HEK293 (cell line): ENCODE measurements at regions not wholly inside any gene's neighbourhood (a gene's known extent, or its start where the extent isn't known, plus 50 kb on each side); places are given as distances from the start of the nearest gene placed in this dataset.

Experiments used
- CTCF ChIA-PET: fragments of 350-600 bp; formaldehyde crosslinking; extraction: SDS; loops from one replicate; lab custom pipeline; 2021; ENCODE audit warnings: antibody characterized with exemption; lab: Yijun Ruan, JAX
- POLR2A ChIA-PET: fragments of 300-600 bp; formaldehyde crosslinking; extraction: SDS; loops from one replicate; lab custom pipeline; 2020; ENCODE audit warnings: antibody characterized with exemption, inconsistent platforms; lab: Yijun Ruan, JAX
- H3K27ac ChIP-seq: fragments of 200-500 bp; sonication (Bioruptor generic); 2 replicates; pipeline ENCODE4 v1.5.1; 2014; ENCODE audit warnings: low read depth, low read length, control low read depth, inconsistent platforms; ENCODE audit errors: extremely low read depth
- H3K36me3 ChIP-seq, 2 experiments: fragments of 200-500 bp in 1 of 2; sonication (Bioruptor generic) in 1 of 2; 1 replicate in 1 of 2; 2 replicates in 1 of 2; pipeline ENCODE4 v1.5.1; 2014 to 2017; ENCODE audit warnings: inconsistent platforms in 2 of 2, low read length in 2 of 2; ENCODE audit not compliant: control insufficient read depth in 2 of 2, insufficient read depth in 1 of 2
- H3K4me1 ChIP-seq: fragments of 200-500 bp; sonication (Bioruptor generic); 2 replicates; pipeline ENCODE4 v1.5.1; 2014; ENCODE audit warnings: mild to moderate bottlenecking, low read length, inconsistent platforms; ENCODE audit not compliant: control insufficient read depth, insufficient read depth
- H3K4me3 ChIP-seq: 2 replicates; pipeline ENCODE4 v1.5.1; 2011; ENCODE audit warnings: low read depth, mild to moderate bottlenecking, control low read depth, low read length, moderate library complexity
- H3K9me3 ChIP-seq: fragments of 200-500 bp; sonication (Bioruptor generic); 2 replicates; pipeline ENCODE4 v1.5.1; 2014; ENCODE audit warnings: low read depth, low read length, inconsistent platforms; ENCODE audit not compliant: control insufficient read depth, insufficient read depth
- GLI2 ChIP-seq: fragments of 450-650 bp; formaldehyde crosslinking; IDR thresholded peaks from 2 replicates; pipeline ENCODE4; 2017; ENCODE audit warnings: missing biosample characterization, missing genetic modification characterization, low read depth, borderline replicate concordance
- KLF10 ChIP-seq: fragments of 450-650 bp; IDR thresholded peaks from 2 replicates; pipeline ENCODE4 v1.5.1; 2018; ENCODE audit warnings: missing biosample characterization, mild to moderate bottlenecking, missing genetic modification characterization
- OVOL3 ChIP-seq: fragments of 450-650 bp; formaldehyde crosslinking; IDR thresholded peaks from 2 replicates; pipeline ENCODE4 v1.5.1; 2016; ENCODE audit warnings: missing biosample characterization, missing genetic modification characterization
- PRDM1 ChIP-seq: fragments of 450-650 bp; formaldehyde crosslinking; IDR thresholded peaks from 2 replicates; pipeline ENCODE4; 2016; ENCODE audit warnings: missing biosample characterization, missing genetic modification characterization
- SALL2 ChIP-seq: fragments of 450-650 bp; formaldehyde crosslinking; IDR thresholded peaks from 2 replicates; pipeline ENCODE4 v1.5.0; 2017; ENCODE audit warnings: missing biosample characterization, mild to moderate bottlenecking, missing genetic modification characterization, borderline replicate concordance
- SP7 ChIP-seq: fragments of 450-650 bp; formaldehyde crosslinking; IDR thresholded peaks from 2 replicates; pipeline ENCODE4 v1.5.1; 2016; ENCODE audit warnings: missing biosample characterization, missing genetic modification characterization
- ZBTB20 ChIP-seq: fragments of 450-650 bp; formaldehyde crosslinking; IDR thresholded peaks from 2 replicates; pipeline ENCODE4 v1.5.1; 2016; ENCODE audit warnings: missing biosample characterization, missing genetic modification characterization
- ZNF10 ChIP-seq: fragments of 450-650 bp; formaldehyde crosslinking; IDR thresholded peaks from 2 replicates; pipeline ENCODE4 v1.5.1; 2017; ENCODE audit warnings: missing biosample characterization, missing genetic modification characterization
- ZNF140 ChIP-seq: fragments of 450-650 bp; formaldehyde crosslinking; IDR thresholded peaks from 2 replicates; pipeline ENCODE4 v1.5.1; 2016; ENCODE audit warnings: missing biosample characterization, missing genetic modification characterization
- ZNF19 ChIP-seq: fragments of 450-650 bp; formaldehyde crosslinking; IDR thresholded peaks from 2 replicates; pipeline ENCODE4; 2016; ENCODE audit warnings: missing biosample characterization, missing genetic modification characterization, low read depth
- ZNF501 ChIP-seq: fragments of 450-650 bp; formaldehyde crosslinking; IDR thresholded peaks from 2 replicates; pipeline ENCODE4 v1.5.1; 2016; ENCODE audit warnings: missing biosample characterization, missing genetic modification characterization
- ZNF623 ChIP-seq: fragments of 450-650 bp; formaldehyde crosslinking; IDR thresholded peaks from 2 replicates; pipeline ENCODE4 v1.5.1; 2016; ENCODE audit warnings: missing biosample characterization, missing genetic modification characterization
- ZNF660 ChIP-seq: fragments of 450-650 bp; IDR thresholded peaks from 2 replicates; pipeline ENCODE4 v1.5.1; 2018; ENCODE audit warnings: missing biosample characterization, mild to moderate bottlenecking, missing genetic modification characterization
- ZNF707 ChIP-seq: fragments of 450-650 bp; formaldehyde crosslinking; IDR thresholded peaks from 2 replicates; pipeline ENCODE4 v1.5.1; 2016; ENCODE audit warnings: missing biosample characterization, missing genetic modification characterization
- TF ChIP-seq, protein P1 (sequence below): fragments of 450-650 bp; formaldehyde crosslinking; IDR thresholded peaks from 2 replicates; pipeline ENCODE4 v1.5.1; 2016; ENCODE audit warnings: missing biosample characterization, missing genetic modification characterization
- TF ChIP-seq, protein P2 (sequence below): fragments of 450-650 bp; IDR thresholded peaks from 2 replicates; pipeline ENCODE4 v1.5.1; 2018; ENCODE audit warnings: missing biosample characterization, mild to moderate bottlenecking, missing genetic modification characterization
- TF ChIP-seq, protein P3 (sequence below): fragments of 450-650 bp; formaldehyde crosslinking; IDR thresholded peaks from 2 replicates; pipeline ENCODE4 v1.5.1; 2016; ENCODE audit warnings: missing biosample characterization, missing genetic modification characterization
- TF ChIP-seq, protein P4 (sequence below): fragments of 450-650 bp; formaldehyde crosslinking; IDR thresholded peaks from 2 replicates; pipeline ENCODE4 v1.5.1; 2016; ENCODE audit warnings: missing biosample characterization, missing genetic modification characterization
- TF ChIP-seq, protein P5 (sequence below): fragments of 450-650 bp; formaldehyde crosslinking; IDR thresholded peaks from 2 replicates; pipeline ENCODE4 v1.5.1; 2016; ENCODE audit warnings: missing biosample characterization, missing genetic modification characterization

DNA sequence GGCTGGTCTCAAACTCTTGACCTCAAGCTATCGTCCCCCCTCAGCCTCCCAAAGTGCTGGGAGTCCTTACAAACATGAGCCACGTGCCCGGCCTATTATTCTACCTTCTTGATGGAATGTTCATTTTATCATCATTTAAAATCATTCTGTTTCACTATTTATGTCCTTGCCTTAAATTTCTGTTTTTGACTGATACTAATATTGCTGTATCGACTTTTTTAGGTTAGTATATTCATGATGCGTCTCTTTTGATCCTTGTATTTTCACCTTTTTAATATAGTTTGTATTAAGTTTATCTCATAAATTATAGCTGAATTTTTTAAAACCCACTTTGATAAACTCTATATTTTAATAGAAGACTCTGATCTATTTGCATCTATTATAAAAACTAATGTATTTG lies 98.4 kb upstream of the STXBP5 start (continued):
- no peak for TF ChIP-seq GLI2
- TF ChIP-seq SP7, result no peak
- TF ChIP-seq, protein P1, sequence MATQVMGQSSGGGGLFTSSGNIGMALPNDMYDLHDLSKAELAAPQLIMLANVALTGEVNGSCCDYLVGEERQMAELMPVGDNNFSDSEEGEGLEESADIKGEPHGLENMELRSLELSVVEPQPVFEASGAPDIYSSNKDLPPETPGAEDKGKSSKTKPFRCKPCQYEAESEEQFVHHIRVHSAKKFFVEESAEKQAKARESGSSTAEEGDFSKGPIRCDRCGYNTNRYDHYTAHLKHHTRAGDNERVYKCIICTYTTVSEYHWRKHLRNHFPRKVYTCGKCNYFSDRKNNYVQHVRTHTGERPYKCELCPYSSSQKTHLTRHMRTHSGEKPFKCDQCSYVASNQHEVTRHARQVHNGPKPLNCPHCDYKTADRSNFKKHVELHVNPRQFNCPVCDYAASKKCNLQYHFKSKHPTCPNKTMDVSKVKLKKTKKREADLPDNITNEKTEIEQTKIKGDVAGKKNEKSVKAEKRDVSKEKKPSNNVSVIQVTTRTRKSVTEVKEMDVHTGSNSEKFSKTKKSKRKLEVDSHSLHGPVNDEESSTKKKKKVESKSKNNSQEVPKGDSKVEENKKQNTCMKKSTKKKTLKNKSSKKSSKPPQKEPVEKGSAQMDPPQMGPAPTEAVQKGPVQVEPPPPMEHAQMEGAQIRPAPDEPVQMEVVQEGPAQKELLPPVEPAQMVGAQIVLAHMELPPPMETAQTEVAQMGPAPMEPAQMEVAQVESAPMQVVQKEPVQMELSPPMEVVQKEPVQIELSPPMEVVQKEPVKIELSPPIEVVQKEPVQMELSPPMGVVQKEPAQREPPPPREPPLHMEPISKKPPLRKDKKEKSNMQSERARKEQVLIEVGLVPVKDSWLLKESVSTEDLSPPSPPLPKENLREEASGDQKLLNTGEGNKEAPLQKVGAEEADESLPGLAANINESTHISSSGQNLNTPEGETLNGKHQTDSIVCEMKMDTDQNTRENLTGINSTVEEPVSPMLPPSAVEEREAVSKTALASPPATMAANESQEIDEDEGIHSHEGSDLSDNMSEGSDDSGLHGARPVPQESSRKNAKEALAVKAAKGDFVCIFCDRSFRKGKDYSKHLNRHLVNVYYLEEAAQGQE, result no peak
- TF ChIP-seq ZNF660, result no peak
- TF ChIP-seq, protein P2, sequence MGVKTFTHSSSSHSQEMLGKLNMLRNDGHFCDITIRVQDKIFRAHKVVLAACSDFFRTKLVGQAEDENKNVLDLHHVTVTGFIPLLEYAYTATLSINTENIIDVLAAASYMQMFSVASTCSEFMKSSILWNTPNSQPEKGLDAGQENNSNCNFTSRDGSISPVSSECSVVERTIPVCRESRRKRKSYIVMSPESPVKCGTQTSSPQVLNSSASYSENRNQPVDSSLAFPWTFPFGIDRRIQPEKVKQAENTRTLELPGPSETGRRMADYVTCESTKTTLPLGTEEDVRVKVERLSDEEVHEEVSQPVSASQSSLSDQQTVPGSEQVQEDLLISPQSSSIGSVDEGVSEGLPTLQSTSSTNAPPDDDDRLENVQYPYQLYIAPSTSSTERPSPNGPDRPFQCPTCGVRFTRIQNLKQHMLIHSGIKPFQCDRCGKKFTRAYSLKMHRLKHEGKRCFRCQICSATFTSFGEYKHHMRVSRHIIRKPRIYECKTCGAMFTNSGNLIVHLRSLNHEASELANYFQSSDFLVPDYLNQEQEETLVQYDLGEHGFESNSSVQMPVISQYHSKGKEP (tag by site-specific recombination), result no peak
- no peak for TF ChIP-seq ZNF707 (tag by site-specific recombination)
- TF ChIP-seq, protein P3, sequence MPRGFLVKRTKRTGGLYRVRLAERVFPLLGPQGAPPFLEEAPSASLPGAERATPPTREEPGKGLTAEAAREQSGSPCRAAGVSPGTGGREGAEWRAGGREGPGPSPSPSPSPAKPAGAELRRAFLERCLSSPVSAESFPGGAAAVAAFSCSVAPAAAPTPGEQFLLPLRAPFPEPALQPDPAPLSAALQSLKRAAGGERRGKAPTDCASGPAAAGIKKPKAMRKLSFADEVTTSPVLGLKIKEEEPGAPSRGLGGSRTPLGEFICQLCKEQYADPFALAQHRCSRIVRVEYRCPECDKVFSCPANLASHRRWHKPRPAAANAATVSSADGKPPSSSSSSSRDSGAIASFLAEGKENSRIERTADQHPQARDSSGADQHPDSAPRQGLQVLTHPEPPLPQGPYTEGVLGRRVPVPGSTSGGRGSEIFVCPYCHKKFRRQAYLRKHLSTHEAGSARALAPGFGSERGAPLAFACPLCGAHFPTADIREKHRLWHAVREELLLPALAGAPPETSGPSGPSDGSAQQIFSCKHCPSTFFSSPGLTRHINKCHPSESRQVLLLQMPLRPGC (tag by site-specific recombination), result no peak
- TF ChIP-seq, protein P4, sequence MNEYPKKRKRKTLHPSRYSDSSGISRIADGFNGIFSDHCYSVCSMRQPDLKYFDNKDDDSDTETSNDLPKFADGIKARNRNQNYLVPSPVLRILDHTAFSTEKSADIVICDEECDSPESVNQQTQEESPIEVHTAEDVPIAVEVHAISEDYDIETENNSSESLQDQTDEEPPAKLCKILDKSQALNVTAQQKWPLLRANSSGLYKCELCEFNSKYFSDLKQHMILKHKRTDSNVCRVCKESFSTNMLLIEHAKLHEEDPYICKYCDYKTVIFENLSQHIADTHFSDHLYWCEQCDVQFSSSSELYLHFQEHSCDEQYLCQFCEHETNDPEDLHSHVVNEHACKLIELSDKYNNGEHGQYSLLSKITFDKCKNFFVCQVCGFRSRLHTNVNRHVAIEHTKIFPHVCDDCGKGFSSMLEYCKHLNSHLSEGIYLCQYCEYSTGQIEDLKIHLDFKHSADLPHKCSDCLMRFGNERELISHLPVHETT (tag by site-specific recombination), result no peak
- TF ChIP-seq ZNF10 (tag by site-specific recombination), result no peak

DNA sequence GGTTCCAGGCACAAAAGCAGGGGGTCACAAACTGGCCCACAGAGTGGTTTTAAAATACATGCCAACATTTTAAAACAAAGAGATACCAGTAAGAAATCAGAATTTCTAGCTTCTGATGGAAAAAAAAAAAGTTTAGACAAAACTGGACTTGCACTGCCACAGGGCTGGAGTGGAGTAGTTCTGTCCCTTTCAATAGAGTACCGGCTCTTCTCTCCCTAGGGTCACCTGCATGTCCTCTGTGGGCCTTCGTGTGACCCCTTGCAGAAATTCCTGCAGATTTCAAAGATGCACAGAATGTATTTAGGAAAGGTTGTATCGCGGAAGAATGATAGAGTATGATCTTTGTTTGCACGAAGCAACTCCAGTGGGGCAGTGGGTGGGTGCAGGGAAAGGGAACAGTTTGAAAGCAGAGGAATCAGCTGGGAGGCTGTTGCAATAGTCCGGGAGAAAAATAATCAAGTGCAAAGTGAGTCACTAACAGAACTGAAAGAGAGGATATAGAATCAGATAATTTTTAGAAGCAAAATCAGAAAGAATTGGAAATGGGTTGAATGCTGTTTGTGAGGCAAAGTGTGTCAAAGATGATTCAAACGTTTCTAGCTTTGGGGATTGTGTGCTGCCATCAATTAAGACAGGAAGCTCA lies 97.3 kb upstream of the STXBP5 start:
- H3K9me3 ChIP-seq, result no peaks in the 10 kb centered on the region
- H3K4me3 ChIP-seq, result no peak overlapping the region
- no peaks in the 10 kb centered on the region for H3K36me3 ChIP-seq
- CTCF ChIA-PET, result interaction anchor here (0.6 kb wide), 1 partner anchor 277 kb away, joined by 4 read pairs; no protein-coding TSS in a partner anchor
- TF ChIP-seq PRDM1 (tag by site-specific recombination) (no peak), ZNF140 (tag by site-specific recombination) (no peak), ZNF623 (tag by site-specific recombination) (no peak), OVOL3 (tag by site-specific recombination) (no peak), SALL2 (tag by site-specific recombination) (no peak), ZNF501 (tag by site-specific recombination) (no peak), KLF10 (tag by site-specific recombination) (no peak), ZNF19 (tag by site-specific recombination) (no peak), ZBTB20 (no peak)
- TF ChIP-seq, protein P5, sequence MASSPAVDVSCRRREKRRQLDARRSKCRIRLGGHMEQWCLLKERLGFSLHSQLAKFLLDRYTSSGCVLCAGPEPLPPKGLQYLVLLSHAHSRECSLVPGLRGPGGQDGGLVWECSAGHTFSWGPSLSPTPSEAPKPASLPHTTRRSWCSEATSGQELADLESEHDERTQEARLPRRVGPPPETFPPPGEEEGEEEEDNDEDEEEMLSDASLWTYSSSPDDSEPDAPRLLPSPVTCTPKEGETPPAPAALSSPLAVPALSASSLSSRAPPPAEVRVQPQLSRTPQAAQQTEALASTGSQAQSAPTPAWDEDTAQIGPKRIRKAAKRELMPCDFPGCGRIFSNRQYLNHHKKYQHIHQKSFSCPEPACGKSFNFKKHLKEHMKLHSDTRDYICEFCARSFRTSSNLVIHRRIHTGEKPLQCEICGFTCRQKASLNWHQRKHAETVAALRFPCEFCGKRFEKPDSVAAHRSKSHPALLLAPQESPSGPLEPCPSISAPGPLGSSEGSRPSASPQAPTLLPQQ (tag by site-specific recombination), result no peak
- H3K4me1 ChIP-seq, result no peaks in the 10 kb centered on the region
- POLR2A ChIA-PET, result no interaction called here
- no peak overlapping the region for H3K27ac ChIP-seq
